Sigmoid colon (tissue), 4 donors: ENCODE measurements at regions not wholly inside any gene's neighbourhood (a gene's known extent, or its start where the extent isn't known, plus 50 kb on each side); places are given as distances from the start of the nearest gene placed in this dataset.

Experiments
- EP300 ChIP-seq, 4 donors: sonication (generic); formaldehyde crosslinking; IDR thresholded peaks; one replicate each; pipeline ENCODE4 v1.6.1; 2017; ENCODE audit warnings: antibody characterized with exemption in 4 of 4
- TF ChIP-seq, protein P1 (sequence below), 4 experiments: fragments of 450-650 bp in 3 of 4; fragments of 200-600 bp in 1 of 4; IDR thresholded peaks; one replicate each; pipeline ENCODE4 v1.5.1; 2016 to 2019; ENCODE audit warnings: antibody characterized with exemption in 4 of 4, mild to moderate bottlenecking in 3 of 4, moderate library complexity in 2 of 4

DNA sequence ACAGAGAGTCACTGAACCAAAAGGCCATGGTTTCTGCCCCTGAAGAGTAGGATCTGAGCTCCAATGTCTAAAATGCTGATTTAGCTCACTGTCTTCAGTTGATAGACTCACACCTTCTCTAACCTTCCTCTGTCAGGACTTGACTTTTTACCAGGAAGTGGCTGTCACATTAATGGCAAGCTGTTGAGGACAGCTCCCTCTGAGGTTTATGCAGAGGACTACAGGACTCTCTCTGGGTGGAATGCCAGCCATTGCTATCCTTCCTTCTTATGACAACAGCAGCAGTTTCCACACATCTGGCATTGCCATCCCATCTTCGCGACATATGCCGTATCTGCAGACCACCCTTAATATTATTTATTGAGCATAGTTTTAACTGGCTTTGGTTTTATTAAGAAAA lies 103.8 kb upstream of the PRICKLE2 start:
- no peak for TF ChIP-seq EP300 (IDR thresholded peaks at IDR 0.05)
- TF ChIP-seq, protein P1, sequence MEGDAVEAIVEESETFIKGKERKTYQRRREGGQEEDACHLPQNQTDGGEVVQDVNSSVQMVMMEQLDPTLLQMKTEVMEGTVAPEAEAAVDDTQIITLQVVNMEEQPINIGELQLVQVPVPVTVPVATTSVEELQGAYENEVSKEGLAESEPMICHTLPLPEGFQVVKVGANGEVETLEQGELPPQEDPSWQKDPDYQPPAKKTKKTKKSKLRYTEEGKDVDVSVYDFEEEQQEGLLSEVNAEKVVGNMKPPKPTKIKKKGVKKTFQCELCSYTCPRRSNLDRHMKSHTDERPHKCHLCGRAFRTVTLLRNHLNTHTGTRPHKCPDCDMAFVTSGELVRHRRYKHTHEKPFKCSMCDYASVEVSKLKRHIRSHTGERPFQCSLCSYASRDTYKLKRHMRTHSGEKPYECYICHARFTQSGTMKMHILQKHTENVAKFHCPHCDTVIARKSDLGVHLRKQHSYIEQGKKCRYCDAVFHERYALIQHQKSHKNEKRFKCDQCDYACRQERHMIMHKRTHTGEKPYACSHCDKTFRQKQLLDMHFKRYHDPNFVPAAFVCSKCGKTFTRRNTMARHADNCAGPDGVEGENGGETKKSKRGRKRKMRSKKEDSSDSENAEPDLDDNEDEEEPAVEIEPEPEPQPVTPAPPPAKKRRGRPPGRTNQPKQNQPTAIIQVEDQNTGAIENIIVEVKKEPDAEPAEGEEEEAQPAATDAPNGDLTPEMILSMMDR (IDR thresholded peaks at IDR 0.05): no peak
